ENCODE measurements at regions not wholly inside any gene's neighbourhood (a gene's known extent, or its start where the extent isn't known, plus 50 kb on each side); places are given as distances from the start of the nearest gene placed in this dataset.

GRCh38 chr6:139923964-139924475 is 549.6 kb upstream of the CITED2 start:
- Histone ChIP-seq H3K4me3 (ENCODE audit: low read depth, low read length) (no peak overlapping the region), H3K4me1 (ENCODE audit: control insufficient read depth, insufficient read depth, low read length) (peaks cover 5% of the 10 kb centered on the region), H3K9ac (ENCODE audit: low read depth, low read length) (no peak overlapping the region), H3K9me3 (ENCODE audit: control insufficient read depth, insufficient read depth, low read length) (no peaks in the 10 kb centered on the region), H3K27me3 (ENCODE audit: control insufficient read depth, insufficient read depth, low read length) (no peaks in the 10 kb centered on the region), H3K36me3 (ENCODE audit: control insufficient read depth, insufficient read depth, low read length) (no peaks in the 10 kb centered on the region)

- no peaks in the 10 kb centered on the region for H3K36me3 ChIP-seq (ENCODE audit: control insufficient read depth, insufficient read depth, low read length)
- no peak overlapping the region for H3K4me3 ChIP-seq (ENCODE audit: low read depth, low read length)
Observed at GRCh38 chr6:139922236-139922635, 547.8 kb upstream of the CITED2 start.

GRCh38 chr6:139920776-139921100 is 546.3 kb upstream of the CITED2 start:
- peaks cover 5% of the 10 kb centered on the region for H3K4me1 ChIP-seq (ENCODE audit: control insufficient read depth, insufficient read depth, low read length)
- no peak overlapping the region for H3K4me3 ChIP-seq (ENCODE audit: low read depth, low read length)
- H3K27me3 ChIP-seq (ENCODE audit: control insufficient read depth, insufficient read depth, low read length), result no peaks in the 10 kb centered on the region
- no peaks in the 10 kb centered on the region for H3K36me3 ChIP-seq (ENCODE audit: control insufficient read depth, insufficient read depth, low read length)
- H3K9me3 ChIP-seq (ENCODE audit: control insufficient read depth, insufficient read depth, low read length), result no peaks in the 10 kb centered on the region
- no peak overlapping the region for H3K9ac ChIP-seq (ENCODE audit: low read depth, low read length)

More at GRCh38 chr6:139922236-139922635, 547.8 kb upstream of the CITED2 start:
- H3K4me1 ChIP-seq (ENCODE audit: control insufficient read depth, insufficient read depth, low read length), result peaks cover 5% of the 10 kb centered on the region
- H3K27me3 ChIP-seq (ENCODE audit: control insufficient read depth, insufficient read depth, low read length), result no peaks in the 10 kb centered on the region
- no peaks in the 10 kb centered on the region for H3K9me3 ChIP-seq (ENCODE audit: control insufficient read depth, insufficient read depth, low read length)
- H3K9ac ChIP-seq (ENCODE audit: low read depth, low read length), result no peak overlapping the region

GRCh38 chr6:139920027-139920775 is 545.8 kb upstream of the CITED2 start:
- no peaks in the 10 kb centered on the region for H3K27me3 ChIP-seq (ENCODE audit: control insufficient read depth, insufficient read depth, low read length)
- peaks cover 5% of the 10 kb centered on the region for H3K4me1 ChIP-seq (ENCODE audit: control insufficient read depth, insufficient read depth, low read length)
- H3K4me3 ChIP-seq (ENCODE audit: low read depth, low read length), result no peak overlapping the region
- no peaks in the 10 kb centered on the region for H3K36me3 ChIP-seq (ENCODE audit: control insufficient read depth, insufficient read depth, low read length)
- no peak overlapping the region for H3K9ac ChIP-seq (ENCODE audit: low read depth, low read length)
- no peaks in the 10 kb centered on the region for H3K9me3 ChIP-seq (ENCODE audit: control insufficient read depth, insufficient read depth, low read length)

- H3K4me3 ChIP-seq (ENCODE audit: low read depth, low read length), result no peak overlapping the region
- H3K9me3 ChIP-seq (ENCODE audit: control insufficient read depth, insufficient read depth, low read length), result no peaks in the 10 kb centered on the region
Observed at GRCh38 chr6:139919107-139920026, 544.9 kb upstream of the CITED2 start.

GRCh38 chr6:139917951-139918630 is 543.6 kb upstream of the CITED2 start:
- Histone ChIP-seq H3K9me3 (ENCODE audit: control insufficient read depth, insufficient read depth, low read length) (no peaks in the 10 kb centered on the region), H3K36me3 (ENCODE audit: control insufficient read depth, insufficient read depth, low read length) (no peaks in the 10 kb centered on the region), H3K27me3 (ENCODE audit: control insufficient read depth, insufficient read depth, low read length) (no peaks in the 10 kb centered on the region), H3K9ac (ENCODE audit: low read depth, low read length) (no peak overlapping the region), H3K4me3 (ENCODE audit: low read depth, low read length) (no peak overlapping the region), H3K4me1 (ENCODE audit: control insufficient read depth, insufficient read depth, low read length) (peaks cover 5% of the 10 kb centered on the region)

More at GRCh38 chr6:139919107-139920026, 544.9 kb upstream of the CITED2 start:
- no peak overlapping the region for H3K9ac ChIP-seq (ENCODE audit: low read depth, low read length)
- H3K4me1 ChIP-seq (ENCODE audit: control insufficient read depth, insufficient read depth, low read length), result peaks cover 5% of the 10 kb centered on the region
- H3K27me3 ChIP-seq (ENCODE audit: control insufficient read depth, insufficient read depth, low read length), result no peaks in the 10 kb centered on the region
- H3K36me3 ChIP-seq (ENCODE audit: control insufficient read depth, insufficient read depth, low read length), result no peaks in the 10 kb centered on the region

GRCh38 chr6:139914910-139915309 is 540.5 kb upstream of the CITED2 start:
- no peak overlapping the region for H3K4me3 ChIP-seq (ENCODE audit: low read depth, low read length)
- H3K9ac ChIP-seq (ENCODE audit: low read depth, low read length), result no peak overlapping the region
- no peaks in the 10 kb centered on the region for H3K4me1 ChIP-seq (ENCODE audit: control insufficient read depth, insufficient read depth, low read length)
- no peaks in the 10 kb centered on the region for H3K27me3 ChIP-seq (ENCODE audit: control insufficient read depth, insufficient read depth, low read length)
- H3K9me3 ChIP-seq (ENCODE audit: control insufficient read depth, insufficient read depth, low read length), result no peaks in the 10 kb centered on the region
- H3K36me3 ChIP-seq (ENCODE audit: control insufficient read depth, insufficient read depth, low read length), result no peaks in the 10 kb centered on the region

GRCh38 chr6:139912735-139913400 is 538.4 kb upstream of the CITED2 start:
- Histone ChIP-seq H3K4me1 (ENCODE audit: control insufficient read depth, insufficient read depth, low read length) (no peaks in the 10 kb centered on the region), H3K9me3 (ENCODE audit: control insufficient read depth, insufficient read depth, low read length) (no peaks in the 10 kb centered on the region), H3K9ac (ENCODE audit: low read depth, low read length) (no peak overlapping the region), H3K36me3 (ENCODE audit: control insufficient read depth, insufficient read depth, low read length) (no peaks in the 10 kb centered on the region), H3K27me3 (ENCODE audit: control insufficient read depth, insufficient read depth, low read length) (no peaks in the 10 kb centered on the region), H3K4me3 (ENCODE audit: low read depth, low read length) (no peak overlapping the region)

GRCh38 chr6:139909992-139910391 is 535.5 kb upstream of the CITED2 start:
- H3K27me3 ChIP-seq (ENCODE audit: control insufficient read depth, insufficient read depth, low read length), result no peaks in the 10 kb centered on the region
- H3K4me1 ChIP-seq (ENCODE audit: control insufficient read depth, insufficient read depth, low read length), result peaks cover 4% of the 10 kb centered on the region
- H3K9me3 ChIP-seq (ENCODE audit: control insufficient read depth, insufficient read depth, low read length), result no peaks in the 10 kb centered on the region
- no peak overlapping the region for H3K9ac ChIP-seq (ENCODE audit: low read depth, low read length)
- H3K36me3 ChIP-seq (ENCODE audit: control insufficient read depth, insufficient read depth, low read length), result no peaks in the 10 kb centered on the region
- H3K4me3 ChIP-seq (ENCODE audit: low read depth, low read length), result no peak overlapping the region

- H3K27me3 ChIP-seq (ENCODE audit: control insufficient read depth, insufficient read depth, low read length), result no peaks in the 10 kb centered on the region
- H3K4me3 ChIP-seq (ENCODE audit: low read depth, low read length), result no peak overlapping the region
- peaks cover 4% of the 10 kb centered on the region for H3K4me1 ChIP-seq (ENCODE audit: control insufficient read depth, insufficient read depth, low read length)
- no peaks in the 10 kb centered on the region for H3K9me3 ChIP-seq (ENCODE audit: control insufficient read depth, insufficient read depth, low read length)
- H3K9ac ChIP-seq (ENCODE audit: low read depth, low read length), result no peak overlapping the region
- no peaks in the 10 kb centered on the region for H3K36me3 ChIP-seq (ENCODE audit: control insufficient read depth, insufficient read depth, low read length)
Observed at GRCh38 chr6:139905404-139906052, 531.1 kb upstream of the CITED2 start.

GRCh38 chr6:139904568-139904967 is 530.1 kb upstream of the CITED2 start:
- Histone ChIP-seq H3K4me1 (ENCODE audit: control insufficient read depth, insufficient read depth, low read length) (peaks cover 4% of the 10 kb centered on the region), H3K4me3 (ENCODE audit: low read depth, low read length) (no peak overlapping the region), H3K9ac (ENCODE audit: low read depth, low read length) (no peak overlapping the region), H3K27me3 (ENCODE audit: control insufficient read depth, insufficient read depth, low read length) (no peaks in the 10 kb centered on the region), H3K36me3 (ENCODE audit: control insufficient read depth, insufficient read depth, low read length) (no peaks in the 10 kb centered on the region), H3K9me3 (ENCODE audit: control insufficient read depth, insufficient read depth, low read length) (no peaks in the 10 kb centered on the region)
